Small intestine (tissue), 7 donors: ENCODE measurements at regions not wholly inside any gene's neighbourhood (a gene's known extent, or its start where the extent isn't known, plus 50 kb on each side); places are given as distances from the start of the nearest gene placed in this dataset.
A peak's percentile ranks its signal among the peaks of the same experiment; 100 is the strongest.

ENCODE experiments used
- DNase-seq, 2 donors: peaks; one replicate each; pipeline versions ENCODE4 v3.0.0 to v3.0.0-alpha.2; 2013
- FAIRE-seq: peaks from 2 replicates; lab custom pipeline; 2012; peaks lifted over from hg19 to GRCh38; lab: Jason Lieb, UNC
- H3K27ac ChIP-seq, 3 donors: one replicate each; pipeline ENCODE4 v1.5.1; 2013; ENCODE audit warnings: low read length in 2 of 3, mild to moderate bottlenecking in 2 of 3, control low read depth in 1 of 3, inconsistent platforms in 1 of 3, low read depth in 1 of 3, moderate library complexity in 1 of 3
- H3K27me3 ChIP-seq, 3 donors: one replicate each; pipeline ENCODE4 v1.6.1; 2013; ENCODE audit warnings: low read length in 3 of 3, inconsistent platforms in 1 of 3; ENCODE audit not compliant: control insufficient read depth in 3 of 3, insufficient read depth in 3 of 3
- H3K36me3 ChIP-seq, 3 donors: one replicate each; pipeline ENCODE4 v1.6.1; 2013; ENCODE audit warnings: low read length in 3 of 3, inconsistent platforms in 1 of 3, low read depth in 1 of 3, mild to moderate bottlenecking in 1 of 3, moderate library complexity in 1 of 3; ENCODE audit not compliant: control insufficient read depth in 3 of 3, insufficient read depth in 2 of 3
- H3K4me1 ChIP-seq, 3 donors: one replicate each; pipeline ENCODE4 v1.6.1; 2013; ENCODE audit warnings: low read length in 2 of 3, inconsistent platforms in 1 of 3, low read depth in 1 of 3, mild to moderate bottlenecking in 1 of 3, moderate library complexity in 1 of 3; ENCODE audit not compliant: control insufficient read depth in 3 of 3, insufficient read depth in 2 of 3
- H3K4me3 ChIP-seq, 3 donors: one replicate each; pipeline ENCODE4 v1.5.1; 2013; ENCODE audit warnings: low read length in 3 of 3, control low read depth in 1 of 3, inconsistent platforms in 1 of 3, low read depth in 1 of 3, mild to moderate bottlenecking in 1 of 3, moderate library complexity in 1 of 3
- H3K9me3 ChIP-seq, 2 donors: one replicate each; pipeline ENCODE4 v1.6.1; 2013; ENCODE audit warnings: low read depth in 1 of 2, low read length in 1 of 2; ENCODE audit not compliant: control insufficient read depth in 2 of 2, insufficient read depth in 1 of 2
- WGBS, 3 donors: extraction: QIAGEN DNeasy Blood & Tissue Kit; methylation state at CpG; one replicate each; pipeline ENCODE4 v1.1.7; 2013; 5-methylcytosine and 5-hydroxymethylcytosine counted together
- donor health status: healthy with polysubstance abuse.
- donor health status: control.
- donor health status: control.
- donor health status: Bipolar disorder and iron deficiency.
- donor health status: healthy.

DNA sequence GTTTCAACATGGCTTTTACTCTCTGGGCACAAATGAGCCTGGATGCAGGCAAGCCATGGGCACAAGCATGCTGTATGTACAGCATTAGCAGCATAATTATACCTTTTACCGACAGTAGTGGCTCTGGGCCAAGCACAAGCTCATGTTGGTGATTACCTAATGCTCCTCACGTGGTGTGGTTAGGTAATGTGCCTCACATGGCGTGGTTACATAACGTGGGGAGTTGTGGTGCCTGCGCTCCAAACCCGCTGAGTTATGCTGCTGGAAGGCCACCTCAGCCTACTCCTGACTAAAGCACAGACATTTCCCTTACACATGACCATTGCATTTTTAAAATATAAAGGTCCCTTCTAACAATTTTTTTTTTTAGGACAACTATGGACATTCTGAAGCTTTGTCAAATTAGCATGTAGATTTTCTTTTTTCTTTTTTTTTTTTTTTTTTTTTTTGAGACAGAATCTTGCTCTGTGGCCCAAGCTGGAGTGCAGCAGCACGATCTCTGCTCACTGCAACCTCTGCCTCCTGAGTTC lies 794.0 kb downstream of the EFNA5 start:
- Histone ChIP-seq H3K9me3 (peaks cover 0 to 15% of the 10 kb centered on the region in 2 donors), H3K4me3 (no peak overlapping the region), H3K27me3 (no peaks in the 10 kb centered on the region), H3K36me3 (no peaks in the 10 kb centered on the region), H3K27ac (no peak overlapping the region), H3K4me1 (no peaks in the 10 kb centered on the region)
- FAIRE-seq, result no peak
- DNase-seq, result no peak
- WGBS, 3 donors, result 81 to 91% (median 84%) methylated on average over 7 of the region's 7 CpGs

DNA sequence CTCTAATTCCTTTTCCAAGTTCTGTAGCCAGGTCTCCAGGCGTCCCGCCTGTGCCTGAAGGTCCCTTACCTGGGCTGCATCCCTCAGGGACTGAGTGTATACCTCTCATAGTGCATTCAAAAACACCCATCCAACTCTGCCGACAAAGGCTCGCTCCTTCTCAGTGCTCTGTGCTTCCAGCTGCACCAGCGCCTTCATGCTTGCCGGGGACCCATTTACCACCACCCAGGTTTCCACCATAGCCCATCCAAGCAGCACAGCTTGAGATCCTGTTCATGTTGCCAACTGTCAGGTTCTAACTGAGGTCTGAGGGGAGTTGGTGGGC lies 794.5 kb downstream of the EFNA5 start:
- Histone ChIP-seq H3K27me3 (no peaks in the 10 kb centered on the region), H3K27ac (no peak overlapping the region), H3K9me3 (peaks cover 0 to 15% of the 10 kb centered on the region in 2 donors), H3K4me1 (no peaks in the 10 kb centered on the region), H3K4me3 (no peak overlapping the region), H3K36me3 (no peaks in the 10 kb centered on the region)
- 92 to 97% (median 95%) methylated on average over 6 of the region's 6 CpGs for WGBS, 3 donors
- DNase-seq (no peak), FAIRE-seq (no peak)

DNA sequence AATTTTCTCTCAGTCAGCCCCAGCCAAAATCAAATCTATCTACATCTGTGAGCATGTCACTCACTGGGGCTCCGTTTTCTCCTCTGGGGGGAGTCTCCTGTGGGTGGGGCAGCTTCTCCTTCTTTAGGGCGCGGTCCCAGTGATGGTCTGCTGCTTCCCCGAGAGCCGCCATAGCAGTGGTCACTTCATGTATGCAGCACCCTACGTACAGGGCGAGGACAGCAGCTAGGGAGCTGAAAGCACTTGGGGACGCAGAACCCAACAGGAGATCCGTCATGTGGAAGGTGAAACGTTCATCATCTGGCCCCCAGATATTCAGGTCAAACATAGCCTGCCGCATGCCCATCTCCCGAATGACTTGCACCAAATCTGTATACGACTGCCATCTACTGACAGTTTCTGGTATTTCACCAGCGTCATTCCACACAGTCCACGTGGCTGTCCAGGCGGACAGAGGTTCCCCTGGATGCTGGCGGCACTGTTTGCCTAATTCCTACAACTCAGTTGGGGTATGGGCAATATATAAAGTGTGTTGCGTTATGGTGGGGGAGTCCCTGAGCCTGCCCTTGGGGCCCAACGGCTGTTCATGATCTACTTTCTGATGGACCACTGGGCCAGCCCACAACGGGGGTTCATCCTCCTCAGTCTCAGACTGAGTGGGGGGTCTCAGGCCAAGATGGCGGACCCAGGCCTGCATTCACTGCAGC lies 795.0 kb downstream of the EFNA5 start:
- Histone ChIP-seq H3K36me3 (no peaks in the 10 kb centered on the region), H3K4me3 (no peak overlapping the region), H3K4me1 (no peaks in the 10 kb centered on the region), H3K27ac (no peak overlapping the region), H3K27me3 (no peaks in the 10 kb centered on the region), H3K9me3 (peaks cover 0 to 15% of the 10 kb centered on the region in 2 donors)
- WGBS, 3 donors, result 88 to 92% (median 90%) methylated on average over 21 of the region's 21 CpGs
- FAIRE-seq (no peak), DNase-seq (peak in 1 of 2 donors; percentile 4)

DNA sequence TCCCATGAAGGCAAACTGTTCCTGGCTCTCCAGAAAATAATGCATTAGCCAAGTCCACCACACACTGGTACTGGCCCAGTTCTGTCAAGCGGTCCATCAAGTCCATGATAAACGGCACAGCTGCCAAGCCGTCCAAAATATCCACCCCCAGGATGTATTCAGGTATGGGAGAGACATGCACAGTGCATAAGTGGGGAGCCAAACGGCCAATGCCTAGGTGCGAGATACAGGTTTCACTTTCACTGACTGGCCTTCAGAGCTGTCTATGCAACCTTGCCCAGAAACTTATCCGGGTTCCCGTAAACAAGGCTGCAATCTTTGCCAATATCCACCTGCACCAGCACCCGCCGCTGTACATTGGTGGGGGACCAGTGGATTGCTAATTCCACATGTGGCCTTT lies 795.8 kb downstream of the EFNA5 start:
- H3K4me3 ChIP-seq, result no peak overlapping the region
- FAIRE-seq, result no peak
- H3K4me1 ChIP-seq, result no peaks in the 10 kb centered on the region
- no peaks in the 10 kb centered on the region for H3K27me3 ChIP-seq
- 86 to 89% (median 87%) methylated on average over 9 of the region's 9 CpGs for WGBS, 3 donors
- DNase-seq, result no peak
- H3K9me3 ChIP-seq, result peaks cover 0 to 15% of the 10 kb centered on the region in 2 donors
- H3K36me3 ChIP-seq, result no peaks in the 10 kb centered on the region
- H3K27ac ChIP-seq, result no peak overlapping the region

DNA sequence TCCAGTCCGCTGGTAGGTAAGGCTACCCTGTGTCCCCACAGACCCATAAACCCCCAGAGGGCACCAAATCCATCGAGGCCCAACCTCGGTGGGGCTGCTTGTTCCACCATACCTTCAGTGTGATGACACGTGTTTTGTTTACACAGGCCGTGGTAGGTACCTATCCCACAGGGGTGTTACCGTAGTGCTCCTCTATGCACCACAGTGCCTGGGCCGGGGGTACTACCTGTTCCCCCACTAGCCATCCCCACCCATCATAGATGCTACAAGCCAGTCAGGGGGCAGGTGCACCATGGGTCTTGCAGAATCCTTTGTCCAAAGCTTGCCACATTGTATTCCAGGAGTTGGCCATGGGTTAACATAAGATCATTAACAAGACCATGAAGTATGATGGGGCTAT lies 796.2 kb downstream of the EFNA5 start:
- Histone ChIP-seq H3K36me3 (no peaks in the 10 kb centered on the region), H3K4me1 (no peaks in the 10 kb centered on the region), H3K9me3 (peaks cover 0 to 15% of the 10 kb centered on the region in 2 donors), H3K27ac (no peak overlapping the region), H3K4me3 (no peak overlapping the region), H3K27me3 (no peaks in the 10 kb centered on the region)
- no peak for FAIRE-seq
- no peak for DNase-seq
- WGBS, 3 donors, result 93 to 96% (median 93%) methylated on average over 7 of the region's 7 CpGs

DNA sequence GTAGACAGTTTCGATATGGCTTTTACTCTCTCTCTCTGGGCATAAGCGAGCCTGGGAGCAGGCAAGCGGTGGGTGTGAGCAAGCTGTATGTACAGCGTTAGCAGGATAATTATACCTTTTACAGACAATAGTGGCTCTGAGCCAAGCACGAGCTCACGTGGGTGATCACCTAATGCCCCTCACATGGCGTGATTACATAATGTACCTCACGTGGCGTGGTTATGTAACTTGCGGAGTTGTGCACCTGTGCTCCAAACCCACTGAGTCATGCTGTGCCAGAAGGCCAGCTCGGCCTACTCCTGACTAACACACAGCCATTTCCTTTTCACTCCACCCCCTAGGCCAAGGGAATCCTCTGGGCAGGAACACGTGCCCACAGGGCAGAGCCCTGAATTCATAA lies 797.2 kb downstream of the EFNA5 start:
- DNase-seq (peak in 1 of 2 donors; percentile 36), FAIRE-seq (no peak)
- H3K36me3 ChIP-seq, result no peaks in the 10 kb centered on the region
- no peaks in the 10 kb centered on the region for H3K27me3 ChIP-seq
- peaks cover 0 to 15% of the 10 kb centered on the region in 2 donors for H3K9me3 ChIP-seq
- H3K4me3 ChIP-seq, result no peak overlapping the region
- 60 to 73% (median 69%) methylated on average over 12 of the region's 12 CpGs for WGBS, 3 donors
- H3K4me1 ChIP-seq, result no peaks in the 10 kb centered on the region
- H3K27ac ChIP-seq, result no peak overlapping the region

DNA sequence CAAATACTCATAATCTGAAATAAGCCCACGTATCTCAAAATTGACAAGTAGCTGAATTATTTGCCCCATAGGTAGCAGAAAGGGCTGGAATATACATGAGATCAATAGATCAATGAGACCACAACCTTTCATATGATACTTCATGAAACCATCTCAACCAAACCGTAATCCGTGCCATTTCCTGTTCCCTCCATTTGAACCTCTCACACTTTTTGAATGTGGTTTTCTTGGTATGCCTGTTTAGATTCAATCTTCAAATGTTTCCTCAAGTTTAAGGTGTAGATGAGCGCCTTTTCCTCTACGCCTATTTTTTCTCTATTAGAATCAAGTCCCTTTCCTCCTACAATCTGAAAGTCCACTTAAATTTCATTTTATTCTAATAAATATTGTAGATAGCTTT lies 805.5 kb downstream of the EFNA5 start:
- no peaks in the 10 kb centered on the region for H3K36me3 ChIP-seq
- H3K27me3 ChIP-seq, result no peaks in the 10 kb centered on the region
- WGBS, 3 donors, result 73 to 82% (median 76%) methylated on average over 5 of the region's 5 CpGs
- H3K4me3 ChIP-seq, result no peak overlapping the region
- no peaks in the 10 kb centered on the region for H3K9me3 ChIP-seq
- FAIRE-seq, result no peak
- no peak for DNase-seq
- no peak overlapping the region for H3K27ac ChIP-seq
- no peaks in the 10 kb centered on the region for H3K4me1 ChIP-seq

DNA sequence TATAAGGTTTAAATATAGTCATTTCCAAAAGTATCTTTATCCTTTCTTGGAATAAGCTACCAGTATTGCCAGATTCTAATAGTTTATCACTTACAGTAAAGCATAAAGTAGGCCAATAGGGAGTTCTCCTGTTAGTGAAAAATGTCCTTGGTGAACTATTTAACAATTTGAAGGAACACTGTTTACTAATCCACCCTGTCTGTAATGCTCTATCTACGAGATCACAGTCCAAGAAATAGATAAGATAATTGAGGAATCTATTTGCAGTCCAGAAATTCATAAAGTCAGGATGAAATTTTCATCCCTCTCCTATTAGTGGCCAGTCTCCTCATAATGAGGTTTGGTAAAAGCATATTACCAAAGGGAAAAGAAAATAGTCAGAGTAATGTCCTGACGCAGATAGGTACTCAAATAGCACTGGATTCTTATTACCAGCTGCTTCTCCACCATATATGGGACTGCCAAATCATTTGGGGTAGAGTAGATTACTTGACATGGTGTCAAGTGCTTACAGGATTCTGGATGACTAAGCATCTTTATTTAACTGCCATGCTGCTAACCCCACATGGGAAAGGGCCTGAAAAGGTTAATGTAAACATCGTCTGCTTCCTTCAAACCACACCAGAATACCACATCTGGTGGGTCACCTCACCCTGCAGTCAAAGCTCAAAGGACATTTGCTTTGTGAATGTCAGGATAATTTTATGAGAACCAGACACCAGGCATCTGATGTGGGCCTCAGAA lies 808.1 kb downstream of the EFNA5 start:
- FAIRE-seq (no peak), DNase-seq (no peak)
- H3K27ac ChIP-seq, result no peak overlapping the region
- WGBS, 3 donors, result 35 to 44% (median 39%) methylated on average over 3 of the region's 3 CpGs
- no peaks in the 10 kb centered on the region for H3K27me3 ChIP-seq
- no peaks in the 10 kb centered on the region for H3K4me1 ChIP-seq
- no peaks in the 10 kb centered on the region for H3K9me3 ChIP-seq
- H3K4me3 ChIP-seq, result no peak overlapping the region
- no peaks in the 10 kb centered on the region for H3K36me3 ChIP-seq
